ENCODE measurements at regions not wholly inside any gene's neighbourhood (a gene's known extent, or its start where the extent isn't known, plus 50 kb on each side); places are given as distances from the start of the nearest gene placed in this dataset.

GRCh38 chr13:44263751-44264620 lies 109.6 kb upstream of the SERP2 start:
- no peak for DNase-seq

- no peak for DNase-seq
These were observed 107.3 kb upstream of the SERP2 start for GRCh38 chr13:44266305-44266704.

- DNase-seq, result no peak
These were observed 106.9 kb upstream of the SERP2 start for GRCh38 chr13:44266772-44267171.

GRCh38 chr13:44267203-44267602 lies 106.4 kb upstream of the SERP2 start:
- no peak for DNase-seq

- DNase-seq, result peak; percentile 72
These were observed 105.6 kb upstream of the SERP2 start for GRCh38 chr13:44267980-44268379.

GRCh38 chr13:44268980-44269379 lies 104.6 kb upstream of the SERP2 start:
- no peak for DNase-seq

- no peak for DNase-seq
These were observed 103.5 kb upstream of the SERP2 start for GRCh38 chr13:44270150-44270549.

GRCh38 chr13:44271031-44271455 lies 102.6 kb upstream of the SERP2 start:
- no peak for DNase-seq

GRCh38 chr13:44271473-44271872 lies 102.2 kb upstream of the SERP2 start:
- no peak for DNase-seq

- DNase-seq, result no peak
These were observed 101.7 kb upstream of the SERP2 start for GRCh38 chr13:44271915-44272341.

- DNase-seq, result no peak
These were observed 100.9 kb upstream of the SERP2 start for GRCh38 chr13:44272692-44273091.

- DNase-seq, result no peak
These were observed 100.4 kb upstream of the SERP2 start for GRCh38 chr13:44273216-44273615.

GRCh38 chr13:44273991-44274770 lies 99.4 kb upstream of the SERP2 start:
- no peak for DNase-seq

GRCh38 chr13:44274771-44275205 lies 98.8 kb upstream of the SERP2 start:
- DNase-seq, result no peak

- DNase-seq, result no peak
These were observed 98.2 kb upstream of the SERP2 start for GRCh38 chr13:44275381-44275780.

GRCh38 chr13:44276061-44276460 lies 97.6 kb upstream of the SERP2 start:
- no peak for DNase-seq

GRCh38 chr13:44277459-44277858 lies 96.2 kb upstream of the SERP2 start:
- DNase-seq, result no peak

- no peak for DNase-seq
These were observed 95.5 kb upstream of the SERP2 start for GRCh38 chr13:44278166-44278565.

- DNase-seq, result no peak
These were observed 93.2 kb upstream of the SERP2 start for GRCh38 chr13:44280456-44280855.

GRCh38 chr13:44281252-44282000 lies 92.2 kb upstream of the SERP2 start:
- no peak for DNase-seq

GRCh38 chr13:44283600-44283999 lies 90.0 kb upstream of the SERP2 start:
- DNase-seq, result no peak

- DNase-seq, result no peak
These were observed 85.7 kb upstream of the SERP2 start for GRCh38 chr13:44287958-44288357.

- DNase-seq, result no peak
These were observed 81.1 kb upstream of the SERP2 start for GRCh38 chr13:44292545-44292944.
